SJSA1 (cell line): ENCODE measurements at regions not wholly inside any gene's neighbourhood (a gene's known extent, or its start where the extent isn't known, plus 50 kb on each side); places are given as distances from the start of the nearest gene placed in this dataset.
"Not testable (repeated sequence)": the region's sequence is repeated elsewhere in the genome, so short reads cannot be mapped to it uniquely, and the experiment has no call there.

Experiments
- DNase-seq, 2 experiments: peaks; one replicate each; pipeline ENCODE4 v3.0.0-alpha.2; 2015 to 2020; ENCODE audit warnings: low spot score in 2 of 2, low read depth in 1 of 2
- H3K27ac ChIP-seq: fragments of 250-450 bp; sonication (Bioruptor Pico); 2 replicates; pipeline ENCODE4 v1.5.1; 2020; ENCODE audit warnings: mild to moderate bottlenecking, moderate library complexity
- H3K27me3 ChIP-seq: fragments of 250-450 bp; sonication (Bioruptor Pico); replicated peaks from 2 replicates; pipeline ENCODE4 v1.5.1; 2020; ENCODE audit warnings: mild to moderate bottlenecking, moderate library complexity
- H3K36me3 ChIP-seq: fragments of 250-450 bp; sonication (Bioruptor Pico); 2 replicates; pipeline ENCODE4 v1.5.1; 2020; ENCODE audit warnings: mild to moderate bottlenecking
- H3K4me1 ChIP-seq: fragments of 250-450 bp; sonication (Bioruptor Pico); replicated peaks from 2 replicates; pipeline ENCODE4 v1.6.1; 2021; ENCODE audit warnings: mild to moderate bottlenecking
- H3K4me3 ChIP-seq: fragments of 250-450 bp; sonication (Bioruptor Pico); 2 replicates; pipeline ENCODE4 v1.5.1; 2020; ENCODE audit warnings: mild to moderate bottlenecking
- H3K9me3 ChIP-seq: fragments of 250-450 bp; sonication (Bioruptor Pico); replicated peaks from 2 replicates; pipeline ENCODE4 v1.5.1; 2020; ENCODE audit warnings: mild to moderate bottlenecking

GRCh38 chr20:50360921-50361320 lies 149.3 kb upstream of the PTPN1 start:
- no peaks in the 10 kb centered on the region for H3K27me3 ChIP-seq
- no peak for DNase-seq
- no peaks in the 10 kb centered on the region for H3K9me3 ChIP-seq
- no peaks in the 10 kb centered on the region for H3K36me3 ChIP-seq
- H3K27ac ChIP-seq, result no peak overlapping the region
- H3K4me1 ChIP-seq, result no peaks in the 10 kb centered on the region
- no peak overlapping the region for H3K4me3 ChIP-seq

GRCh38 chr20:50362177-50362576 lies 148.0 kb upstream of the PTPN1 start:
- not testable (repeated sequence) for H3K9me3 ChIP-seq, DNase-seq, H3K27ac ChIP-seq, H3K4me3 ChIP-seq, H3K36me3 ChIP-seq, H3K4me1 ChIP-seq, H3K27me3 ChIP-seq

GRCh38 chr20:50363027-50363426 lies 147.2 kb upstream of the PTPN1 start:
- no peak for DNase-seq
- no peaks in the 10 kb centered on the region for H3K27me3 ChIP-seq
- no peak overlapping the region for H3K4me3 ChIP-seq
- no peaks in the 10 kb centered on the region for H3K36me3 ChIP-seq
- H3K27ac ChIP-seq, result no peak overlapping the region
- no peaks in the 10 kb centered on the region for H3K9me3 ChIP-seq
- H3K4me1 ChIP-seq, result peaks cover 6% of the 10 kb centered on the region; the same call in 1 of the 2 replicates

DNA sequence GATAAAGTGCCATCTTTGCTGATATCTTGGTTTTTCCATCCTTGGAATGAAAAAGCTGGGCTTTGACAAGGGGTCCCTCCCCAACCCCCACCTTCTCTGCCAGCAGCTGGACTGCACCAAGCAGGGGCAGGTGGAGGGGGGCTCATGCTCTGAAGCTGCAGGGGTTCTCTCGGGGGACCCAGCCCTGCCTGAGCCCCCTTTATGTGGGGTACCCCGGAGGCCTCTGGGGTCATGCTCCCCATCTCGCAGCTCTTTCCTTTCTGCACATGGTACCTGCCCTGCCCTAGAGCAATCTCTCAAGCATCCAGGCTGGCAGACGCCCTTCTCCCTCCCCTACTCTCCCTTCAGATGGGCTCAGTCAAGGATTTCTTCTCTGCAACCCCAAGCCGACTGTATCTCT lies 146.7 kb upstream of the PTPN1 start:
- Histone ChIP-seq H3K27ac (no peak overlapping the region), H3K9me3 (no peaks in the 10 kb centered on the region), H3K27me3 (no peaks in the 10 kb centered on the region), H3K36me3 (no peaks in the 10 kb centered on the region), H3K4me3 (no peak overlapping the region), H3K4me1 (peaks cover 6% of the 10 kb centered on the region; the same call in 1 of the 2 replicates)
- no peak for DNase-seq

DNA sequence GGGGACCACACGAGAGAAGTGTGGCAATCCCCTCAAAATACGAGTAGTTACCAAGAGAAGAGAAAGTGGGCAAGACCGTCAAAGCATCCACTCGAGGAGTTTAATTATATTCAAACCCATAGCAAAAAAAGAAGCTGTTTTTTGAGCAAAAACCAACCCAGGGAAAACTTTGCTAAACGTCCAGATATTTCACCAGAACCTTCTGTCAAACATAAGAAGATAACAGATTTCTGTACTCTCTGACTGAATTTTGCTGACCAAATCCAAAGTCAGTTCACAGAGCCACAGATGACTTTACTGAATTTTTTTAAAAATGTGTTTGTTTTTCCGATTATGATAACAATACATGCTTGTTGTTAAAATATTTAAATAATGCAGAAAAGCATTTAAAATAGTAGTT lies 145.6 kb upstream of the PTPN1 start:
- Histone ChIP-seq H3K4me3 (no peak overlapping the region), H3K36me3 (no peaks in the 10 kb centered on the region), H3K4me1 (peaks cover 6% of the 10 kb centered on the region; the same call in 1 of the 2 replicates), H3K27me3 (no peaks in the 10 kb centered on the region), H3K27ac (no peak overlapping the region), H3K9me3 (no peaks in the 10 kb centered on the region)
- no peak for DNase-seq

DNA sequence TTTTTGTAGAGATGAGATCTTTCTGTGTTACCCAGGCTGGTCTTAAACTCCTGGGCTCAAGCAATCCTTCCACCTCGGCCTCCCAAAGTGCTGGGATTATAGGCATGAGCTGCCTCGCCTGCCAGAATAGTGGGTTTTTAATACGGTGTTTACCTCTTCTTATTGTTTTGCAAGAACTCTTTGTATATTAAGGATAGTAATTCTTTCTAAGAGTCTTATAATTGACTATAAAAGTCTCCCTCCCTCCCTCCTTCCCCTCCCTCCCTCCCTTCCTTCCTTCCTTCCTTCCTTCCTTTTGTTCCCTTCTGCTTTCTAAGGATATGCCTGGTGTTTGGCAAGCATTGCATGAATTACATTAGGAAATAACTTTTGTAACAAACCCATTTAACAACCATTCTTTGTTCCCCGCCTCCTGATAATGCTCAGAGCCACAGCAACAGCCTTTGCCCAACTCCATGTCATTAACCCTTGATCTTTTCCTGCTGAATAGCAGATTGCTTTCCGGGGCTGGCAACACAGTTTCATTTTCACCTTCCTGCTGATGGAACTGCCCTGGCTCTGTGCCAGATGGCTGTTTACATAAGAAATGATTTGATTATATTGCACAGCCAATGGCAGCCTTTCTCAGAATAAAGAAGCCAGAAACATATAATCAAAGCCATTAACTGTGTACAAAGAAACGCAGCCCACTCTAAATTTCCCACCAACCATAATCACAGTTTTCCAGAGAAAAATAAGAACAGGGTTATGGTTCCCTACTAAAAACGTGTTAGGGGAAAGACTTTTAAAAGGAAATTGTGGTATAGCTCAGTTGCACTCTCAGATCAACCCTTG lies 143.7 kb upstream of the PTPN1 start:
- H3K4me3 ChIP-seq, result no peak overlapping the region
- H3K27me3 ChIP-seq, result no peaks in the 10 kb centered on the region
- peaks cover 6% of the 10 kb centered on the region; the same call in 1 of the 2 replicates for H3K4me1 ChIP-seq
- peak; percentile 66 to 72 for DNase-seq
- no peaks in the 10 kb centered on the region for H3K36me3 ChIP-seq
- no peaks in the 10 kb centered on the region for H3K9me3 ChIP-seq
- H3K27ac ChIP-seq, result no peak overlapping the region

GRCh38 chr20:50367104-50367674 lies 143.0 kb upstream of the PTPN1 start:
- Histone ChIP-seq H3K4me3 (no peak overlapping the region), H3K4me1 (peaks cover 8% of the 10 kb centered on the region; the same call in 1 of the 2 replicates), H3K36me3 (no peaks in the 10 kb centered on the region), H3K27me3 (no peaks in the 10 kb centered on the region), H3K27ac (no peak overlapping the region), H3K9me3 (no peaks in the 10 kb centered on the region)
- DNase-seq, result no peak

DNA sequence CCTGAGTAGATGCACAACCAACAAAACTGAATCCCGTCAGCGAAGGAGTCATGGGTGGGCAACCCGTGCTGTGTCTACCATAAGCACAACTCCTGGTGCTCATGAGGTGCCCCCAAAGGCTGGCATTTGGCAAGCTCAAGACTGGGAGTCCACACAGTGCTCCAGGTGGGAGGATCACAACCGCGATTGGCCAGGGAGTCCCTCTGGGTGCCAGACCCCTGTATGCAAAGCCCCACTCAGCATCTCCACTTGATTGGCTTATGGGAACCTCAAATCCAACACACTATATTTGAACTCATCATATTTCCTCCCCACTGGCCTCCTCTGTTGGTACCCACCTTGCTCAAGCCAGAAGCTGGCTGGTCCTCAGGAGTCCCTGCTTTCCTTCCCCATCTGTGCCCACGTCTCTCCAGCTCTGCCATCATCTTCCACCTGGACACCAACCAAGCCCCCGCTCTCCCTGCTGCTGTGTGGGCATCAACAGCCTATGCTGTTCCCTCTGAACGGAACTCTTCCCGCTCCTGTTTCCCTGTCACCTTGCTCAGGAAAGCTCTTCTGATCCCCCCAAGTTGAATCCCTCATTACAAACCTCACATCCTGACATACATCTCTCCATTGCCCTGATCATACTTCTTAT lies 142.3 kb upstream of the PTPN1 start:
- no peak for DNase-seq
- H3K9me3 ChIP-seq, result no peaks in the 10 kb centered on the region
- H3K27ac ChIP-seq, result no peak overlapping the region
- peaks cover 15% of the 10 kb centered on the region; the same call in 1 of the 2 replicates for H3K4me1 ChIP-seq
- no peaks in the 10 kb centered on the region for H3K36me3 ChIP-seq
- no peak overlapping the region for H3K4me3 ChIP-seq
- H3K27me3 ChIP-seq, result no peaks in the 10 kb centered on the region

GRCh38 chr20:50368386-50368785 lies 141.8 kb upstream of the PTPN1 start:
- Histone ChIP-seq H3K27ac (no peak overlapping the region), H3K27me3 (no peaks in the 10 kb centered on the region), H3K4me3 (no peak overlapping the region), H3K36me3 (no peaks in the 10 kb centered on the region), H3K9me3 (no peaks in the 10 kb centered on the region), H3K4me1 (peaks cover 16% of the 10 kb centered on the region; the same call in 1 of the 2 replicates)
- no peak for DNase-seq

GRCh38 chr20:50368813-50369224 lies 141.4 kb upstream of the PTPN1 start:
- Histone ChIP-seq H3K9me3 (no peaks in the 10 kb centered on the region), H3K4me1 (peaks cover 17% of the 10 kb centered on the region; the same call in 1 of the 2 replicates), H3K36me3 (no peaks in the 10 kb centered on the region), H3K4me3 (no peak overlapping the region), H3K27ac (no peak overlapping the region), H3K27me3 (no peaks in the 10 kb centered on the region)
- no peak for DNase-seq

- Histone ChIP-seq H3K9me3 (no peaks in the 10 kb centered on the region), H3K27ac (no peak overlapping the region), H3K27me3 (no peaks in the 10 kb centered on the region), H3K4me1 (peaks cover 19% of the 10 kb centered on the region; the same call in 1 of the 2 replicates), H3K36me3 (no peaks in the 10 kb centered on the region), H3K4me3 (no peak overlapping the region)
- no peak for DNase-seq
Observed at GRCh38 chr20:50369225-50370035, 140.8 kb upstream of the PTPN1 start.

GRCh38 chr20:50370036-50370566 lies 140.1 kb upstream of the PTPN1 start:
- no peak overlapping the region for H3K27ac ChIP-seq
- H3K9me3 ChIP-seq, result no peaks in the 10 kb centered on the region; the same call in 1 of the 2 replicates
- H3K27me3 ChIP-seq, result no peaks in the 10 kb centered on the region
- peaks cover 19% of the 10 kb centered on the region; the same call in 1 of the 2 replicates for H3K4me1 ChIP-seq
- no peak overlapping the region for H3K4me3 ChIP-seq
- no peaks in the 10 kb centered on the region for H3K36me3 ChIP-seq
- no peak for DNase-seq
